Left kidney (tissue), 1 donor: ENCODE measurements at regions not wholly inside any gene's neighbourhood (a gene's known extent, or its start where the extent isn't known, plus 50 kb on each side); places are given as distances from the start of the nearest gene placed in this dataset.

ENCODE experiments used
- DNase-seq: peaks from one replicate; pipeline ENCODE4 v3.0.0-alpha.2; 2013

GRCh38 chr6:89028774-89029173 is 51.8 kb upstream of the PNRC1 start:
- DNase-seq, result no peak

GRCh38 chr6:89027756-89028155 is 52.8 kb upstream of the PNRC1 start:
- no peak for DNase-seq

- no peak for DNase-seq
Observed at GRCh38 chr6:89026151-89026550, 54.4 kb upstream of the PNRC1 start.

GRCh38 chr6:89025633-89026032 is 54.9 kb upstream of the PNRC1 start:
- DNase-seq, result no peak

- no peak for DNase-seq
Observed at GRCh38 chr6:89024456-89024855, 56.1 kb upstream of the PNRC1 start.

GRCh38 chr6:89023591-89024441 is 56.7 kb upstream of the PNRC1 start:
- no peak for DNase-seq

- peak; percentile 66 for DNase-seq
Observed at GRCh38 chr6:89022798-89023197, 57.8 kb upstream of the PNRC1 start.

- no peak for DNase-seq
Observed at GRCh38 chr6:89021629-89022028, 58.2 kb upstream of the RNGTT start.

- no peak for DNase-seq
Observed at GRCh38 chr6:89015971-89016370, 52.6 kb upstream of the RNGTT start.

- DNase-seq, result no peak
Observed at GRCh38 chr6:89013438-89013837, 50.0 kb upstream of the RNGTT start.
